HG02571 (cell line): ENCODE measurements at regions not wholly inside any gene's neighbourhood (a gene's known extent, or its start where the extent isn't known, plus 50 kb on each side); places are given as distances from the start of the nearest gene placed in this dataset.

Source experiments
- ATAC-seq: cut with Tn5 transposase; IDR thresholded peaks from one replicate; pipeline ENCODE4 v1.9.1; 2021; ENCODE audit warnings: mild to moderate bottlenecking, moderate library complexity; ENCODE audit not compliant: unreplicated experiment

- ATAC-seq: no peak
Observed at GRCh38 chr1:81582467-81582986, 218.2 kb upstream of the ADGRL2 start.

- ATAC-seq: no peak
Observed at GRCh38 chr1:81578867-81579266, 221.9 kb upstream of the ADGRL2 start.

- ATAC-seq: no peak
Observed at GRCh38 chr1:81577004-81577697, 223.6 kb upstream of the ADGRL2 start.

GRCh38 chr1:81574408-81574807 lies 226.3 kb upstream of the ADGRL2 start:
- ATAC-seq: no peak

- ATAC-seq: no peak
Observed at GRCh38 chr1:81573458-81573857, 227.3 kb upstream of the ADGRL2 start.

GRCh38 chr1:81571946-81572345 lies 228.8 kb upstream of the ADGRL2 start:
- no peak for ATAC-seq

- no peak for ATAC-seq
Observed at GRCh38 chr1:81569761-81570160, 231.0 kb upstream of the ADGRL2 start.

GRCh38 chr1:81563632-81564031 lies 237.1 kb upstream of the ADGRL2 start:
- ATAC-seq: no peak

GRCh38 chr1:81562934-81563333 lies 237.8 kb upstream of the ADGRL2 start:
- no peak for ATAC-seq

- ATAC-seq: no peak
Observed at GRCh38 chr1:81560629-81561028, 240.1 kb upstream of the ADGRL2 start.

- ATAC-seq: no peak
Observed at GRCh38 chr1:81559662-81560350, 240.9 kb upstream of the ADGRL2 start.

- no peak for ATAC-seq
Observed at GRCh38 chr1:81558291-81559076, 242.2 kb upstream of the ADGRL2 start.

GRCh38 chr1:81556968-81557367 lies 243.8 kb upstream of the ADGRL2 start:
- ATAC-seq: no peak

GRCh38 chr1:81554534-81554933 lies 246.2 kb upstream of the ADGRL2 start:
- ATAC-seq: no peak

- no peak for ATAC-seq
Observed at GRCh38 chr1:81554108-81554507, 246.6 kb upstream of the ADGRL2 start.

- ATAC-seq: no peak
Observed at GRCh38 chr1:81553503-81553902, 247.2 kb upstream of the ADGRL2 start.

GRCh38 chr1:81551946-81552345 lies 248.8 kb upstream of the ADGRL2 start:
- ATAC-seq: no peak

- ATAC-seq: no peak
Observed at GRCh38 chr1:81550753-81551152, 250.0 kb upstream of the ADGRL2 start.

GRCh38 chr1:81549588-81550127 lies 251.1 kb upstream of the ADGRL2 start:
- ATAC-seq: peak; percentile 73

GRCh38 chr1:81548918-81549587 lies 251.7 kb upstream of the ADGRL2 start:
- ATAC-seq: peak; percentile 36

GRCh38 chr1:81547912-81548303 lies 252.8 kb upstream of the ADGRL2 start:
- ATAC-seq: peak; percentile 54
